ENCODE measurements at regions not wholly inside any gene's neighbourhood (a gene's known extent, or its start where the extent isn't known, plus 50 kb on each side); places are given as distances from the start of the nearest gene placed in this dataset.

DNA sequence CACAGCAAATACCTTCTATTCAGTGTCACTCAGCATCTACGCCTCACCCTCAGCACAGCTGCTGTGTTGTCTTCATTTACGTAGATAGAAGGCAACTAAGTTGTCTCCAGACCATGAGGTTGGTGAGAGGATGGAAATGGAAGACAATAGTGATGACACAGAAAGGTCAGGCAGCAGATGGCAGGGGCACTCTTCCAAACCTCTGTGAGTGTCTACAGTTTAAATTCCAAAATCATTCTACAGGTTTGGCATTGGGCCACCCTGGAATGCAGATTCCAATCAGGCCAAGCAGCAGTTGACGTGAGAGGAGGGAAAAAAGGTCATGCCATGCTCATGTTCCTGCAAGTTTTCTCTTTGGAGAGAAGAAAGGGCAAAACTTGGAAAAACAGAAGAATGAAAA is 68.7 kb upstream of the ADAMTSL1 start:
- DNase-seq = no peak

DNA sequence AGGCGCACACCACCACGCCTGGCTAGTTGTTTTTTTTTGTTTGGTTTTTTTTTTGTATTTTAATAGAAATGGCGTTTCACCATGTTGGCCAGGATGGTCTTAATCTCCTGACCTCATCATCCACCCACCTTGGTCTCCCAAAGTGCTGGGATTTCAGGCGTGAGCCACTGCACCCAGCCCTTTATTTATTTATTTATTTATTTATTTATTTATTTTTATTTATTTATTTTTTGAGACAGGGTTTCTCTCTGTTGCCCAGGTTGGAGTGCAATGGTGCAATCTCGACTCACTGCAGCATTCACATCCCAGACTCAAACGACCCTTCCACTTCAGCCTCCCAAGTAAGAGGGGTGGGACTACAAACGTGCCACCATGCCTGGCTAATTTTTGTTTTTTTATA is 63.0 kb upstream of the ADAMTSL1 start:
- DNase-seq = no peak

DNA sequence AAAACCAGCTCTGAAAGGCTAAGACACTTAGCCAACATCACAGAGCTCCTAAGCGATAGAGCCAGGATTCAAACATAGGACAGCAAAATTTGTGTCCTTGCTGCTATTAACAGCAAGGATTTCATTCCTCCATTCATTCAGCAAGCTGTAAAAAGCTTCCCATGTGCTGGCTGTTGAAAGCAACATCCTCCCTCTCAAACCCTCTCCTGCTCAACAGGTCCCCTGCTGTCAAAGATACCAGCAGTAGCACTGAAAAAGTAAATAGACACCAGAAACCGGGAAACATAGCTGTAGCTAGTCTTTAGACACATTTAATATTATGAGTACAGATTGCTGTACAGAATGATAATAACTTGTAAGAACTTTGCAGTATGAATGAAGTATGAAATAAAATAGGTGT is 52.6 kb upstream of the ADAMTSL1 start:
- no peak for DNase-seq

DNA sequence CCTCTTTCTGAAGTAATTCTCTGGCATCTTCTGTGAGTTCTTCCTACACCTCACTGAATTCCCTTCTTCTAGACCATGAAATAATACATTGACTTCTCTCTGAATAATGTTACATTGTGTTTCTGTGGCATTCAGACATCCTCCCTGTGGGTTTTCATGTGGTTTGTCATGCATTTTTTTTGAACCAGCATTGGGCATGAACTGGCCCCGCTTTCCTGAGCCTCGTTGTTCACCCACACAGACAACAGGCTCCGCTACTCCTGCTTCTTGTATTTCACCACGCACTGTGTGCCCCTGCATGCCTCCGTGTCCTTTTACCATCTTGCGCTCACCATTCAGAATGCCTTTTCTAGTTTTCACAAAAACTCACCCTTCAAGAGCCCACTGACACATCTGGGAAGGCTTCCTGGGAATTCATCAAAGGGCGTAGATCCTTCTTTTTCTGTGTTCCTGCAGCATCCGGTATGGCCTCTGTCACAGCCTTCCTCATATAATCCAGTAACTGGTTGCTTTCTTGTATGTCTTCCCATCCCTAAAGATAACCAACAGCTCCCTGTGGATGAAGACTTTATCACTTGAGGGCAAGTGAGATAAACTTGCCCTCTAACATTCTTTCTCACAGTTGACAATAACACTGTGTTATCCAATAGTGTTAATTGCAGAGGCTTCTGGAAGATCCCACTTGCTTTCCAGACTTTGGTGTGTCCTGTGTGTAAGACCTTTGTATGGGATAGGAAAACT is 51.5 kb upstream of the ADAMTSL1 start:
- DNase-seq = no peak

DNA sequence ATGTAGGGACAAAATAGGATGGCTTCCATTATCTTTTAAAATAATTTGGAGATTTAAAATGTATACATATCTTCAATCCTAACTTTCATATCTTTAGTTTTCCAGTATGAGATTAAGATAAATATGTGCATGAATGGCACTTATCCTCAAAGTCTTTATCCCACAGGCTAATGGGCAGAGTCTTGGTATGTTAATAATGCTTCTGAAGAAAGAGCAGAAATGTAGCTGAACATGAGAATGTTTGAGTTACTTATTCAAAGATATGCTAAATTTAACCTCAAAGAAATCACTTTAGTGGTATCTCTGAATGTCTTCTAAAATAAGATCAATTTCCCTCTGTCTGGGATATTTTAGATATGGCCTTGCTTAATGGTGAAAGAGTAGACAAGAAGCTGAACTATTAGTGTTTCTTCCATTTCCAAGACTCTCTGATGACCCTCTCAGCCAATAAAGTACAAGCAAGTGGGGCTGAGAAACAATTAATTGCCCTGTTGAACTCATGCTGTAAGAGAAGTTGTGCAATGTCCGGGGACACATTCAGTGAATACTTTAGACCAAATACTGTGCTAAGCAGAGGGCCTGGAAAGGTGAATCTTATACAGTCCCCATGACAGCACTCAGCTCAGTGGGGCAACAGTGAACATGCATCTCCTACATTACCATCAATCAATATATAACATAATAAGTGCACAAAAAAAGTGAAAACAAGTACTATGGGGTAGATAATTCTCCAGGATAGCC is 50.0 kb upstream of the ADAMTSL1 start:
- DNase-seq = no peak
